ENCODE measurements at regions not wholly inside any gene's neighbourhood (a gene's known extent, or its start where the extent isn't known, plus 50 kb on each side); places are given as distances from the start of the nearest gene placed in this dataset.

DNA sequence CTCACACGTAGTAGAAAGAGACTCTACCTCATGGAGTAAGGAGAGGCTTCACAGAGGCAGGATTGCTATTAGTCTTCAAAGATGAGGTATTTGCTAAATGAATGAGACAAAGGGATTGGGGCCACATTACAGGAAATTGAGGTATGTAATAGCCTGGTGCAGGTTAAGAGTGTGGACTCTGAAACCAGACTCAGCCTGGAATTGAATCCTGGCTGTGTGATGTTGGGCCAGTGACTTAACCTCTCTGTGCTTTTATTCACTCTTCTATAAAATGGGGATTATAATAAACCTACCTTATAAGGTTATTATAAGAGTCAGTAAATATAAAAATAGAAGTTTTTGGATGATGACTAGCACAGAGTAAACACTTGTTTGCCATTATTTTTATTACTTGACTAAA lies 64.7 kb upstream of the ATRNL1 start:
- no peak for TF ChIP-seq EP300 (IDR thresholded peaks at IDR 0.05)
- TF ChIP-seq POLR2A (IDR thresholded peaks at IDR 0.05; ENCODE audit: low read depth) = no peak
